Right ventricle myocardium superior (tissue), 1 donor: ENCODE measurements at regions not wholly inside any gene's neighbourhood (a gene's known extent, or its start where the extent isn't known, plus 50 kb on each side); places are given as distances from the start of the nearest gene placed in this dataset.
"Not testable (repeated sequence)": the region's sequence is repeated elsewhere in the genome, so short reads cannot be mapped to it uniquely, and the experiment has no call there.

Source experiments
- ATAC-seq: fragments of 200-7000 bp; cut with Tn5 transposase; one replicate; pipeline ENCODE4 v1.9.1; 2020; ENCODE audit warnings: mild to moderate bottlenecking; ENCODE audit not compliant: poor library complexity
- DNase-seq: peaks from one replicate; pipeline ENCODE4 v3.0.0-alpha.2; 2020
- intact Hi-C: fragments of 100-400 bp; cut with DNase I; formaldehyde crosslinking; loops from one replicate; pipeline ENCODE4 v1.11.2; 2022
- donor health status: DM: no; HTN: yes; CAD: no; lungs with severe emphysema.

DNA sequence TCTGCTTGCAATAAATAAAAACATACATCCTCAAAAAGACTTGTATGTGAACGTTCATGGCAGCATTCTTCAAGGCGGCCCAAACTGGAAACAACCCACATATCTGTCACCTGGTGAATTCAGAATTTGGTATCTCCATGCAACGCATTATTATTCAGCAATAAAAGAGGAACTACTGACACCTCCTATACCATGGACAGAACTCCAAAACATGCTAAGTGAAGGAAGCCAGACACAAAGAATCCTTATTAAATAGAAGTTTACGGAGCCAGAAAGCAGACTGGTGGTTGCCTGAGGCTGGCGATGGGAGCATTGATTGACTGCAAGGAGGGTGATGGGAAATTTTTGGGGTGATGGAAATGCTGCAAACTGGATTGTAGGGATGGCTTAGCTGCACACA lies 530.8 kb upstream of the DPP6 start:
- ATAC-seq: no peak
- no peak for DNase-seq
- intact Hi-C loops: no loop called here

DNA sequence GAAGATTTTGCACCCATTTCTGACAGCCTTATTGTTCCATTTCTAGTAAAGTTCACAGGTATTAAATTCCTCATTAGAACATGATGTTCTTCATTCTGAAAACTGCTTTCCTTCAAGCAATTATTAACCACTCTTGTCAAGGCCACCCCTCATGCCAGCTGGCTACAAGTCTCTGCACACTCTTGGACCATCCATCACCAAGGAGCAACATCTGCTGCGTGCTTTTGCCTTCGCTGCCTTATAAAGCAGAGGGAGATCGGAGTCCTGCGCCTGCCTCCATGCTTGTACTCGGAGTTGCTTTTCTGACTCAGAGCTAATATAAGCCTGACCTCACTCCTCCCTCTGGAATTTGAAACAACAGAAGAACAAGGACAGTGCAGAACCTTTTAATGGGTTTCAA lies 529.9 kb upstream of the DPP6 start:
- intact Hi-C loops: no loop called here
- peak; percentile 48 for ATAC-seq
- no peak for DNase-seq

DNA sequence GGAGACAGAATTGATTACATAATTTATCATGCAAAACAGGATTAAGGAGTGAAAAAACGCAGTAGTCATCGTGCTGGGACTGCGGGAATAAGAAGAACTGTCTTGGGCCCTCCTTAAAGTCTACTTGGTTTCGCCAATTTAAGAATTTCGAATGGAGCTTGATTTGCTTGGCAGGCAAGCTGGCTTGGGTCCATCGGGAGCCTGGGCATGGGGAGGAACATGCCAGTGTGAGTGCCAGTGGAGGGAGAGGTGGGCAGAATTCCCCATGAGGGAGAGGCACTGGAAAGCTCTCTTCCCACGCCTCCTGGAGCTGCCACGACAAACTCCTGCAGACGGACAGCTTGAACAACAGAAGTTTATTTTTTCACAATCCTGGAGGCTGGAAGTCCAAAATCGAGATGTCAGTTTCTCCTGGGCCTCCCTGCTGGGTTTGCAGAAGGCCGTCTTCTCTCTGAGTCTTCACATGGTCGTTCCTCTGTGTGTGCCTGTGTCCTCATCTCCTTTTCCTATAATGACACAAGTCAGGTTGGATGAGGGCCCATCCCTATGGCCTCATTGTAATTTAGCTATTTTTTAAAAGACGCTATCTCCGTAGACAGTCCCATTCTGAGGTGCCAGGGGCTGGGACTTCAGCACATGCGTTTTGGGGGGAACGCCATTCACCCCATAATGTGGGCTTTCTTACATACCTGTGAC lies 528.7 kb upstream of the DPP6 start:
- DNase-seq (peak; percentile 48), ATAC-seq (peak; percentile 40)
- intact Hi-C loops: no loop called here

DNA sequence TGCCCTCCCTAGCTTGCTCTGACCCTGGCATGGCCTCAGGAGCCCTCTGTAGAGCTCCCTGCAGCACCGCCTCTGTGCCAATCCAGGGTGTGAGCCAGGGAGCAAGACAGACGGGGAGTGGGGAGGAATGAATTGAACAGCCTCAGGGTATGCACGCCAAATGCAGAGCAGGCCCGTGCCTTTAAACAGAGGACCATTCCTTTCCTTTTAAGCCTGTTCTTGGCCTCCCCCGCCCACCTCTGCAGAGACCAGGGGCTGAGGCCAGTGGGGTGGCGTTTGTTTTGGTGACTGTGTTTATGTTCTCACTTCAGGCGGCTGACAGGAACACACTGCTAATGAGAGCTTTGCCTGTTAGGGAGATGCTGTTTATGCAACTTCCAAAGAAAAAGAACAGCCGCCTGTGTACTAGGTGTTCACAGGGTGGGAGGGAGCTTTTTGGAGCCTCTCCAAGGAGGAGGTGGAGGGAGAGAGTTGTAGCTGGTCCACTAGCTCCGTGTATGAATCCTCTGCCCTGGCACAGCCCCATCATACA lies 528.1 kb upstream of the DPP6 start:
- intact Hi-C loops: no loop called here
- peak; percentile 86 for ATAC-seq
- peak; percentile 63 for DNase-seq

DNA sequence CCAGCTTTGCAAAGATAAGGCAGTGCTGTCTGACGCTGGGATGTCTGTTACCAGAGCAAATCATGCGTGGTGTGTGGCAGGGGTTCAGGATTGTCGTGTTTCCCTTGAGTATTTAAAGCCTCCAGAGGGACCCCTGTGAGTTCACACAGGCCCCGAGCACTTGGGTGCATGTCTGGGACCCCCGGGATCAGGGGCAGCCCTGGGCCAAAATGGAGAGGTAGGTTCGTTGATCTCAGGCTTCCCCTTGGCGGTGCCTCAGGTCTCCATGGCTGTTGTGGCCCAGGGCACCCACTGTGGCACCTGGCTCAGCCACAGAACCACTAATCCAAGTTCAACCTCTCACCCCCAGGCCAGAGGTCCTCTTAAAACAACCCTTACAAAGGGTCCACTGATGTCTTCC lies 523.1 kb upstream of the DPP6 start:
- ATAC-seq (no peak), DNase-seq (no peak)
- intact Hi-C loops: no loop called here

DNA sequence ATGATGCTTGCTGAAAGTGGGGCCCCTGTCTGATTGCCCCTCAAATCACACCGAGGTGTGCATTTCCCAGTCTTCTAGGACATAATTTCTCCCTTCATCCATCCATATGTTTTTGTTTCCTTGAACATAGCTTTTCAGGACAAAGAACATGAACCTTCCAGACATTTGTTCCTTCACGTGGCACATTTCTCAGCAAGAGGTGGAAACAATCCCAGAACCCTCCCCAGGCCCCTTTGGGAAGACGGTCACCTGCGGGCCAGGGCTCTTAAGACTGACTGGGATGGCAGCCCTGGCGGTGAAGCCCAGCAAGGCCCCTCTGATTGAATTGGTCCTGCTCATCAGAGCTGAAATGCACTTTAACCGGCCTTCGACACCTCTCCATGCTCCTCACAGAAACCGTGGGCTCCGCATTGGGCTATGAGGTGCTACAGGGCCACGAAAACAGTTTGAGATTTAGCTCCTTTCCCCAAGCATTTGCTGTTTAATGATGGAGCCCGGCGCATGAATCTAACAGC lies 522.5 kb upstream of the DPP6 start:
- intact Hi-C loops: no loop called here
- ATAC-seq (no peak), DNase-seq (no peak)

DNA sequence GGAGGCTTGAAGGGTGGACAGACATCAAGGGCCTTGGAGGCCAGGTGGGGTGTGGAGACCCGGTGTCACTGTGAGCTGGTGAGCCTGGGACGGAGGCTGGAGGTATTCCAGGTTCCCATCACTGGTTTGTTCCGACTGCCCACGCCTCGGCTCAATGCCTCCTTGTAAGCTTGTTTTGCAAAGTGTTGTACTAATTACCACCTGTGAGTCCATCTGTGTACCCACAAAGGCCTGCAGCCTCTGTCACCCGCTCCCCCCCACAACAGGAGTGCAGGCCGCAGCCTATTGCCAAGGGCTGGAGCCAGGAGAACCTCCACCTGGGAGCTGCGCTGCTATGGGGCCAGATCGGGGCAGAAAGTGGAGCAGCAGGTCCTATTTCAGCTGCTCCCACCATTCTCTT lies 521.8 kb upstream of the DPP6 start:
- DNase-seq (no peak), ATAC-seq (no peak)
- intact Hi-C loops: no loop called here

DNA sequence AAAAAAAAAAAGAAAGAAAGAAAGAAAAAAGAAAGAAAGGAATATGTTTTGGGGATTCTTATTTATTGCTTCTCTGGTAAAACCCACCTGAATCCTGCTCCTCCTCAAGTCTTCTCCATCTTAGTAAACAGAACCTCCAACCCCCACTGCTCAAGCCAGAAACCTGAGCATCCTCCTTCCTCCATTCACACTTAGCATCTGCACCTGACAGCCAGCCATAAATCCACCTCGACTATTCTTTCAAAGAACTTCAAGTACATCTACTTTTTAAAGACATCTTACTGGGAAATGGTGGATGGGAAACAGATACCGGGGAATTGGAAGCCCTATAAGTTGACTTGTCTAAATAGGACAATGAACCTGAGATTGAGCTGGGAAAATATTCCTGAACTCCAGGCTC lies 519.9 kb upstream of the DPP6 start:
- DNase-seq: no peak
- intact Hi-C loops: no loop called here
- ATAC-seq: no peak

DNA sequence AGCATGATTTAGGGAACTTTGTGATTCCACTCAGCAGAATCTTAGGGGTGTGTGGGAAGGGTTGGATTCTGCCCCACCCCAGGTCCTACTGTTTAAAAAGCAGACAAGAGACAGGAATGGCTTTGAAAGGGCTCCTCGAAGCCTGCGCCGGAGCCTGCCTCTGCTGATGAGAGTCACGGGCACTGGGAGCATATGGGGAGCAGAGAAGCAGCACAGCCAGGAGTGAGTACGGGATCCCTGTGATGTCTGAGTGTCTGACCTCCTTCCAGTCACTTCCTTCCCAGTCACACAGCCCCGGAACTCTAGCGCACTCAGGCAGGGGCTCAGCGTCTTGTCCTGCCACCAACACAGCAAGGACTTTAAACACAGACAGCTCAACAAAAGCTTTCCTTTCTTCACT lies 514.9 kb upstream of the DPP6 start:
- intact Hi-C loops: no loop called here
- ATAC-seq: no peak

DNA sequence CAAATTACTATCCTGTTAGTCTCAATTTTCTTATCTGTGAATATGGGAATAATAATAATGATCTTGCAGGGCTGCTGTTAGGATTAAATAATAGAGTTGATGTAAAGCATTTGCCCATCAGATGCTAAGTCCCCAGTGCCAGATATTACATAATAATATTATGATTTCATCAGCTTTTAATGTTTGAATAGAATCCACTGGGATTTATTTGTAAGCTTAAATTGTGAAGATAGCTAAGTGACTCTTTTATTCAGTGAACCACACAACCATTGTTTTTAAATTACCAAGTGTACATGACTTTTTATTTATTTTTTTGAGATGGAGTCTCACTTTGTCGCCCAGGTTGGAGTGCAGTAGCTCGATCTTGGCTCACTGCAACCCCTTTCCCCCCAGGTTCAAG lies 510.3 kb upstream of the DPP6 start:
- intact Hi-C loops: no loop called here
- no peak for DNase-seq
- peak; percentile 68 for ATAC-seq

More for the DNA sequence above, 514.9 kb upstream of the DPP6 start:
- no peak for DNase-seq

DNA sequence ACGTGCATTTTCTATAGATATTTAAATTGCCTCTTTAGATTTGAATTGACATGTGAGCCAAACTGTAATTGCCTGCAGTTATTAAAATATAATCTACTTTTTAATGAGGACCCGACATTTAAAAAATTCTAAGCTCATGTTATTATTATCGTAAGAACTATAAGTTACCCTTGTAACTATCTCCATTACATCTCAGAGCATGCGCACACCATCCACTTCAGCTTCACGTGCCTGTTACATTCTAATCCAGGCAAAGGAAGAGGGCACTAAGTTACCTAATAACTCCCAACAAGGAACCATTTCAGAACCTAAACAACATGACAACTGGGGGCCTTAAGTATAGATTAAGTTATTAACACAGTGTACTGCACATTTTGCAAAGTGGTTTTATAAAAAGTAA lies 509.0 kb upstream of the DPP6 start:
- ATAC-seq (no peak), DNase-seq (no peak)
- intact Hi-C loops: no loop called here

DNA sequence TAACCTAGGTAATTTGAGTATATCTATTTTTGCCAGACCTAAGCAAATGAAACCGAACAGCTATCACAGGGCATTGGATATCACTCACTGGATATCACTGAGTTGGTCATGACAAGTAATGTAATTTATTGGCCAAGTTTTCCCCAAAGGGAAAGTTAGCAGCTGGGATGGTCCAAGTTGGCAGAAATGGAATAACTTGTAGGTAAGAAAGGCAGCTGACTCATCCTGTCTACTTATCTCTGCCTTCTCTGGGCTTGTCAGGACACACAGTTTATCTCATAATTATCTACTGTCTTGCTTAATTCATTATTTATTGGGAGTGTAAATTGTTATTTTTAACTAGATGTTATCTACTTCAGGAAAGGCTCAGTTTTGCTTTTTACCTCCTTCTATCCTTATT lies 502.0 kb upstream of the DPP6 start:
- intact Hi-C loops: no loop called here
- DNase-seq (no peak), ATAC-seq (no peak)

DNA sequence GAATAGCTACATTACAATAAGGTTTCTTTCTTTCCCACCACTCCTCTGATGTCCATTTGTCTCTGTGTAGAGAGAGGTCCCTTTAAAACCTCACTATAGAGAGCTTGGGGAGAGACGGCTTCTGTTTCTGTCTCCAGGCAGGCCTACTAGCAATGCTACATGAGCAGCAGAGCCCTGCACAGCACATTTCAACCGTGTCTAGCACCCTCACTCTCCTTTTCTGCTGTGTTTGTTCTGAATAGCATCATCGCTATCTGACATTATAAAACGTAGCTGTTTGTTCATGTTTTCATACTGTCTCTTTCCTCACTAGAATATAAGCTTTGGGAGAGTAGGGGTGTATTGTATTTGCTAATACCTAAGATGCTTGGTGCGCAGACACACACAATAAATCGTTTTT lies 487.8 kb upstream of the DPP6 start:
- no peak for ATAC-seq
- DNase-seq: no peak
- intact Hi-C loops: no loop called here

DNA sequence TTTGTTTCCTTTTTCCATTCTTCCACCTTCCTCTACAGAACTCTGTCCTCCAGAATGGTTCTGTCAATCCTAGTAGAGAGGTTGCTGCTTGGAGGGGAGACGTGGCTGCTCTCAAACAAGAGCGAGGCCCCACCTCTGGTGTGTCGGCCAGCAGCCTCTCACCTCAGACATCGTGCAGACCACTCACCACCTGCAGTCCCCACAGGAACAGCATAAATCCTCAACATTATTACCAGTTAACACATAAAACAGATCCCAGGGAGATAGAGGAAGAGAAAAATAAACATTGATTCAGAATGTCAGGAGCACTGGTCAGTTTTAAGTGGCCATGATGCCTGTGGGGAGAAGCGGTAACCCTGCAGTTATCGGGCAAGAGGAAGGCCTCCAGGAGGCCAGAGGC lies 485.9 kb upstream of the DPP6 start:
- no peak for ATAC-seq
- no peak for DNase-seq
- intact Hi-C loops: no loop called here

DNA sequence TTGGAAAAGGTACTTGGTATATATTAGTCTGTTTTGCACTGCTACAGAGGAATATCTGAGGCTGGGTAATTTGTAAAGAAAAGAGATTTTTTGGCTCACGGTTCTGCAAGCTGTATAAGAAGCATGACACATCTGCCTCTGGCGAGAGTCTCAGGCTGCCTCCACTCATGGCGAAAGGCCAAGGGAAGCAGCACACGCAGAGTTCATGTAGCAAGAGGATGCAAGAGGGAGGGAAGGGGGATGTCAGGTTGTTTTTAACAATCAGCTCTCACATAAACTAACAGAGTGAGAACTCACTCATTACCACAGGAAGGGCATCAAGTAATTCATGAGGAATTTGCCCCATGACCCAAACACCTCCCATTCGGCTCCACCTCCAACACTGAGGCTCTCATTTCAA lies 484.8 kb upstream of the DPP6 start:
- ATAC-seq (peak; percentile 69), DNase-seq (peak; percentile 62)
- intact Hi-C loops: no loop called here

DNA sequence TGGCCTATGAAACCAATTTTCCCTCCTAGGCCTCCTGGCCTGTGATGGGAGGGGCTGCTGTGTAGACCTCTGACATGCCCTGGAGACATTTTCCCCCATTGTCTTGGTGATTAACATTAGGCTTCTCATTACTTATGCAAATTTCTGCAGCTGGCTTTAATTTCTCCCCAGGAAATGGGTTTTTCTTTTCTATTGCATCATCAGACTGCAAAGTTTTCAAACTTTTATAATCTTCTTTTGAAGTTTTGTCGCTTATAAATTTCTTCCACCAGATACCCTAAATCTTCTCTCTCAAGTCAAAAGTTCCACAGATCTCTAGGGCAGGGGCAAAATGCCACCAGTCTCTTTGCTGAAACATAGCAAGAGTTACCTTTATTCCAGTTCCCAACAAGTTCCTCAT lies 482.7 kb upstream of the DPP6 start:
- DNase-seq, ATAC-seq, intact Hi-C loops: not testable (repeated sequence)

DNA sequence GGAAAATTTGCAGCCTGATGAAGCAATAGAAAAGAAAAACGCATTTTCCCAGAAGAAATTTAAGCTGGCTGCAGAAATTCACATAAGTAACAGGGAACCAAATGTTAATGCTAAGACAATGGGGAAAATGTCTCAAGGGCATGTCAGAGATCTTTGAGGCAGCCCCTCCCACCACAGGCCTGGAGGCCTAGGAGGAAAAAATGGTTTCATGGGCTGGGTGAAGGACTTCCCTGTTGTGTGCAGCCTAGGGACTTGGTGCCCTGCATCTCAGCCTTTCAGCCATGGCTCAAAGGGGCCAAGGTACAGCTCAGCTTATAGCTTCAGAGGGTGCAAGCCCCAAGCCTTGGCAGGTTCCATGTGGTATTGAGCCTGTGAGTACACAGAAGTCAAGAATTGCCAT lies 476.1 kb upstream of the DPP6 start:
- intact Hi-C loops: no loop called here
- no peak for DNase-seq
- no peak for ATAC-seq

DNA sequence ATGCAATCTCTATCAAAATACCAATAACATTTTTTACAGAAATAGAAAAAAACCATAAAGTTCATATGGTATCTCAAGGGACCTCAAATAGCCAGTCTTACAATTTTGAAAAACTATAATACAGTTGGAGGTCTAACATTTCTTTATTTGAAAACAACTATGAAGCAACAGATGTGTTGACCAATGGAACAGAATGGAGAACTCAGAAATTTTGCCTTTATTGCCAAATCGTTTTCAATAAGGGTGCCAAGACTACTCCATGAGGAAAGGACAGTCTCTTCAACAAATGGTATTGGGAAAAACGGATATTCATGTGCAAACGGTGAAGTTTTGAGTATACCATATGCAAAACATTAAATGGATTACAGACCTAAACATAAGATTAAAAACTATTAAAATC lies 470.8 kb upstream of the DPP6 start:
- intact Hi-C loops: no loop called here
- DNase-seq (no peak), ATAC-seq (peak; percentile 60)

DNA sequence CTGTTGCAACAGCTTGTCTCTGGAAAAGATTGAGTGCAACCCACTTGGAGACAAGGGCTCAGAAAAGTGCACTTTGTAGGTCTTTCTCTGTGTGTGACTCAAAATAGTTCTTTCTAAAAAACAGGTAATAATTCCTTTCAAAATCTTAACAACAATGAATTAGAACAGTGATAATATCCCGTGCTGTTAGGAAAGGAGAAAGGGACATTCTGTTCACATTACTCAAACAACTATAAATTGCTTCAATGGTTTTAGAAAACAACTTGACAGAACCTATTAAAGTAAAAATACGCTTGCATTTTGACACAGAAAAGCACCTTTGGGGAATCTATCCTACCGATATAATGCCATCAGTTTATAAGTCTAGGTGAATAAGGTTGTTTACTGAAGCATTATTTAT lies 468.1 kb upstream of the DPP6 start:
- DNase-seq: no peak
- intact Hi-C loops: no loop called here

DNA sequence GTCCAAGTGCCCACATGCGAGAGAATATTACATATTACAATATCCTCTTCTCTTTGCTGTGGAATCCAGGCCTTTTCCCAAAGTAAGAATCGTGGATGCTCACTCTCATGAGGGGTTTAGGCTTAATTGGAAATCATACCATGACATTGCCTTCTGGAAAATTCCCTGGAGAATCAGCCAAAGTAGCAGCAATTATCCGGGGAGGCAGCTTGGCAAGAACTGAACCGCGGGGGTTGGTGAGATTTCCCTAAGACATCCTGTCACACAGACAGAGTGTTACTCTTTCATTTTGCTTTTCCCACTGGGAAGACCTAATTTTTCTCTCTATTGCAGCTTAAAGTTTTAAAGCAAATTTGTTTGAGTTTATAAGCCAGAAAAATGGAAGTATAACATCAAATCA lies 463.6 kb upstream of the DPP6 start:
- DNase-seq (no peak), ATAC-seq (no peak)
- intact Hi-C loops: no loop called here

More for the DNA sequence above, 468.1 kb upstream of the DPP6 start:
- no peak for ATAC-seq

DNA sequence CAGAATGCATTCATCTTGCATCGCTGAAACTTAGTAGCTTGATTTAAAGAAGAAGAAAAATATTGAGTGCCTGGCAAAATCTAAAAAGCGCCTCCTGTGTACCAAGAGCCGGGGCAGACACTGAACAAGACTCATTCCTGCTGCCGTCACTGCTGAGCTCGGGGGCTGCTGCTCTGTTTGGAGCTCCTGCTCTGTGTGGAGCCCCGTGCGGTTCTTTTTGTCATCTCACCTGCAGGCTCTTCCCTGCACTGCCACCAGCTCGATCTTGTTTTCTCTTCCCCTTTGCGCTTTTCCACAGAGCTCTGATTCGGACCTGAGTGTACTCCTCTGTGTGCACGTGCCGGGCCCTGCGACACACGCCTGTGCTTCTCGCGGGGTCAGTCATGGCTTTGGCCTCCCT lies 462.1 kb upstream of the DPP6 start:
- DNase-seq (no peak), ATAC-seq (no peak)
- intact Hi-C loops: no loop called here
